Lower lobe of right lung (tissue), 2 donors: ENCODE measurements at regions not wholly inside any gene's neighbourhood (a gene's known extent, or its start where the extent isn't known, plus 50 kb on each side); places are given as distances from the start of the nearest gene placed in this dataset.

Source experiments
- ATAC-seq, 2 donors: fragments of 200-7000 bp; cut with Tn5 transposase; one replicate each; pipeline ENCODE4 v1.9.1; 2020 to 2022; ENCODE audit warnings: mild to moderate bottlenecking in 2 of 2, moderate library complexity in 2 of 2
- DNase-seq: peaks from one replicate; pipeline ENCODE4 v3.0.0-alpha.2; 2020
- H3K27ac ChIP-seq: fragments of 200-600 bp; one replicate; pipeline ENCODE4 v1.8.0; 2022
- H3K27me3 ChIP-seq: fragments of 200-600 bp; one replicate; pipeline ENCODE4 v1.8.0; 2022; ENCODE audit warnings: low read depth
- H3K36me3 ChIP-seq: fragments of 200-600 bp; one replicate; pipeline ENCODE4 v1.8.0; 2022; ENCODE audit warnings: mild to moderate bottlenecking
- H3K4me1 ChIP-seq: fragments of 200-600 bp; one replicate; pipeline ENCODE4 v1.8.0; 2022
- H3K4me3 ChIP-seq: fragments of 200-600 bp; one replicate; pipeline ENCODE4 v1.8.0; 2022; ENCODE audit warnings: mild to moderate bottlenecking
- H3K9me3 ChIP-seq: fragments of 200-600 bp; one replicate; pipeline ENCODE4 v1.8.0; 2022
- intact Hi-C: fragments of 100-400 bp; cut with DNase I; formaldehyde crosslinking; loops from one replicate; pipeline ENCODE4 v1.11.0; 2022
- TF ChIP-seq, protein P1 (sequence below): fragments of 200-600 bp; IDR thresholded peaks from one replicate; pipeline ENCODE4 v1.8.0; 2022; ENCODE audit warnings: antibody characterized with exemption, mild to moderate bottlenecking
- donor health status: DM: no; HTN: yes; CAD: no; lungs with severe emphysema.

DNA sequence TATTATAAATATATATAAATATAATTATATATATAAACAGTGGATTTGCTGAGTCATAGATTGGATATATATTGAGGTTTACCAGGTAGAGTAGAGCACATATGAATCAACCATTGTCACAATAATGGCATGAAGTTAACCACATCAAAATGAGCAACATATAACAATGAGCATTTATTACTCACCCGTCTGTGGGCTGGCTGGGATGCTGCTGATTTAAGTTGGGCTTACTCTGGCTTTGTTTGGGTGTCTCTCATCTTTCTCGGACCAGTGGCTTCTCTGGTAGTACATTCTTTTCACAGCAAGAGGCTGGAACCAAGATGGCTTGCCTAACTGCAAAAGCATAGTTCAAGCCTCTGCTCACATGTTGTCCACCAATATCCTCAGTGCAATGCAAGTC lies 111.7 kb upstream of the TAPT1 start:
- Histone ChIP-seq H3K36me3 (no peaks in the 10 kb centered on the region), H3K27ac (no peak overlapping the region), H3K27me3 (no peaks in the 10 kb centered on the region), H3K4me3 (no peak overlapping the region), H3K4me1 (no peaks in the 10 kb centered on the region), H3K9me3 (no peaks in the 10 kb centered on the region)
- ATAC-seq (no peak), DNase-seq (no peak)
- TF ChIP-seq, protein P1, sequence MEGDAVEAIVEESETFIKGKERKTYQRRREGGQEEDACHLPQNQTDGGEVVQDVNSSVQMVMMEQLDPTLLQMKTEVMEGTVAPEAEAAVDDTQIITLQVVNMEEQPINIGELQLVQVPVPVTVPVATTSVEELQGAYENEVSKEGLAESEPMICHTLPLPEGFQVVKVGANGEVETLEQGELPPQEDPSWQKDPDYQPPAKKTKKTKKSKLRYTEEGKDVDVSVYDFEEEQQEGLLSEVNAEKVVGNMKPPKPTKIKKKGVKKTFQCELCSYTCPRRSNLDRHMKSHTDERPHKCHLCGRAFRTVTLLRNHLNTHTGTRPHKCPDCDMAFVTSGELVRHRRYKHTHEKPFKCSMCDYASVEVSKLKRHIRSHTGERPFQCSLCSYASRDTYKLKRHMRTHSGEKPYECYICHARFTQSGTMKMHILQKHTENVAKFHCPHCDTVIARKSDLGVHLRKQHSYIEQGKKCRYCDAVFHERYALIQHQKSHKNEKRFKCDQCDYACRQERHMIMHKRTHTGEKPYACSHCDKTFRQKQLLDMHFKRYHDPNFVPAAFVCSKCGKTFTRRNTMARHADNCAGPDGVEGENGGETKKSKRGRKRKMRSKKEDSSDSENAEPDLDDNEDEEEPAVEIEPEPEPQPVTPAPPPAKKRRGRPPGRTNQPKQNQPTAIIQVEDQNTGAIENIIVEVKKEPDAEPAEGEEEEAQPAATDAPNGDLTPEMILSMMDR: no peak
- intact Hi-C loops: no loop called here

DNA sequence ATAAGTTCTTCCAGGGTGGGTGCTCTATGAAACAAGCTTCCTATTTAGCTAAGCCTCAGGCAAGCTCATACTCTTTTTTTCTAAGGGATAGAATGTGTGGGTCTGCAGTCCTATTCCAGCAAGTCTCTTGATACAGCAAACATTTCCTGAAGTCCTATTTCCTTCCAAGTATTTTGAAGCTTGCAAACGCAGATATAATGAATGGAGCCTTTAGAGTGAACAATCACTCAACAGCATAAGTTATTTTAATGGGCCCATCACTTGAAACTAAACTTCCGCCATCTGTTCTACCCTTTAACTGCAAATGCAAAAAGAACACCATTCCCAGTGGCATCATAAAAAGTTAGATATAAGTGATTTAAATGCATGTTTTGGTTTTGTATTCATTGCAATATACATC lies 108.3 kb upstream of the TAPT1 start:
- intact Hi-C loops: no loop called here
- no peaks in the 10 kb centered on the region for H3K27me3 ChIP-seq
- ATAC-seq (no peak), DNase-seq (no peak)
- TF ChIP-seq, protein P1: no peak
- H3K4me1 ChIP-seq: no peaks in the 10 kb centered on the region
- H3K36me3 ChIP-seq: no peaks in the 10 kb centered on the region
- H3K27ac ChIP-seq: no peak overlapping the region
- H3K4me3 ChIP-seq: no peak overlapping the region
- H3K9me3 ChIP-seq: no peaks in the 10 kb centered on the region

DNA sequence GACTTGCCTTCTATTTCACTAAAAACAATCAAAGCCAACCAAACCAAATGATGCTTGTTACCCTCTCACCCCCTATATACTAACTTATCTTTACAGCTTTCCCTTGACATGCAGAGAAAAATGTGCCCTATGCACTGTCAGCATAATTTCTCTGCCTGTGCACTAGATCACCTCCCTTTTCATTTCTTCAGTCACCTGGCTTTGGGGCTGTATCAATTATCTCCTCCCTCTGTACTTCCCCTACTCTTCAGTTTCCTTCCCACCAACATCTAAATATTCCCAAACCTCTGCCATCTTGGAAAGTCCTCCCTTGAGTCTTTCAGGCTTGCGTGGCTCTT lies 103.5 kb upstream of the TAPT1 start:
- Histone ChIP-seq H3K27ac (no peak overlapping the region), H3K27me3 (no peaks in the 10 kb centered on the region), H3K36me3 (no peaks in the 10 kb centered on the region), H3K4me1 (no peaks in the 10 kb centered on the region), H3K9me3 (no peaks in the 10 kb centered on the region), H3K4me3 (no peak overlapping the region)
- ATAC-seq: no peak
- DNase-seq: no peak
- TF ChIP-seq, protein P1: no peak
- intact Hi-C loops: no loop called here

DNA sequence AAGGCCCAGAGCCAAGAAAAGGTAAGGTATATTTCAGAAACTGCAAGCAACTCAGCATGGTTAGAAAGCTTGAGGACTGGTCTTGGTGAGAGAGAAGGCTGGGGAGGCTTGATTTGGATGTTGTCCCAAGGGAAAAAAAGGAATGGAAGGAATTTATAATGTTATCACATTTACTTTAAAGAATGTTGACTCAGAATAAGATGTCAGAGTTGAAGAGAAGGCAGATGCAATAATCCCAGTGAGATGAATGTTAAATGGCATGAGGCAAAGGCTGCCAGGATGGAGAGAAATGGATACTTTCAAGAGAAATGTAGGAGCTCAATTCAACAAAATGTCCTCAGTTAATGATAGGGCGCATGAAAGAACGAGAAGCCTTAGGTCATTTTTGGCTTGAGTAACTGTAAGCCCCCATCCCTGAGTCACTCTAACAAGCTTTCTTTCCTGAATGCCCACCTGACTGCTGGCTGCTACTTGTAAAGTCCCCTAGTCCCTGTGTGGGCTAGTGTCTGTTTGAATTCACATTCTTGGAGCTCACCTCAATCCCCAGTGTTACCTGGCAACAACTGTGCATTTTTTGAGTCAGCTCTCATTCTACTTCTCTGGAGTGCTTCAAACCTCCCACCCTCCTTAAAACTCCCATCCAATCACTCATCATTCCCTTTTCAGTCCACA lies 103.0 kb upstream of the TAPT1 start:
- Histone ChIP-seq H3K4me3 (no peak overlapping the region), H3K9me3 (no peaks in the 10 kb centered on the region), H3K27me3 (no peaks in the 10 kb centered on the region), H3K36me3 (no peaks in the 10 kb centered on the region), H3K27ac (no peak overlapping the region), H3K4me1 (no peaks in the 10 kb centered on the region)
- TF ChIP-seq, protein P1: no peak
- no peak for DNase-seq
- ATAC-seq: no peak
- intact Hi-C loops: no loop called here

DNA sequence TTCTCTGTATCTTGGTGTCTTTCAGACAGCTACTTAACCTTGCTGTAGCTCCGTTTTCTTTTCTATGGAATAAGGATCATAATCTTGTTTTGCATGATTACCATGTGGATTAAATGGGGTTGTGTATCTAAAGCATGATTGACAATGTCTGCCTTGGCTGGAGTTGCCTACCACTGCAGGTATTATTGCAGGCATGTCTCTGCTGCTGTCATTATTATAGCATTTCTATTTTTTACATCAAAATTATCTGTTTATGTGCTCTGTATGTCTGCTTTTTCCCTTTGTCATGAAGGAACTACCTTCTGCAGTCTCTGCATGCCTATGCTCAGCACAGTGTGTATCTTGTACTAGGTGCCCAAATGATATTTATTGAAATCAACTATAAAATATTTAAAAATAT lies 95.9 kb upstream of the TAPT1 start:
- no peak overlapping the region for H3K27ac ChIP-seq

More for the DNA sequence above, 95.9 kb upstream of the TAPT1 start:
- DNase-seq: no peak
- TF ChIP-seq, protein P1: no peak
- Histone ChIP-seq H3K4me1 (no peaks in the 10 kb centered on the region), H3K4me3 (no peak overlapping the region), H3K27me3 (no peaks in the 10 kb centered on the region), H3K9me3 (no peaks in the 10 kb centered on the region), H3K36me3 (no peaks in the 10 kb centered on the region)
- ATAC-seq: no peak
- intact Hi-C loops: no loop called here
